ENCODE measurements at regions not wholly inside any gene's neighbourhood (a gene's known extent, or its start where the extent isn't known, plus 50 kb on each side); places are given as distances from the start of the nearest gene placed in this dataset.
"Not testable (repeated sequence)": the region's sequence is repeated elsewhere in the genome, so short reads cannot be mapped to it uniquely, and the experiment has no call there.

DNA sequence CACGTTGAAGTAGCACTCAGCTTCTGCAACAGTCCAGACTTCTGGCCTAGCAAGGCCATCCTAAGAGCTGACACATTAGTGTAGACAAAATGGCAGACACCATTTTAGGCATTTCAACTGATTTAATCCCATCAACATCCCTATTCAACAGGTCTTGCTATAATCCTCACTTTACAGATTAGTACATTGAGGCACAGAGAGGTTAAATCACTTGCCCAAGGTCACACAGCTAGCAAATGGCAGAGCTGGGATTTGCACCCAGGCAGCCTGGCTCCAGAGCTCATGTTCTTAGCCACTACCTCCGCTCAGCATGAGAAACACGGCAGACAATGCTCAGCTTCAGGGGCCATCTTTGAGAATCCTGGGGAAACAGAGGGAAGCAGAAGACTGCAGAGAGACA, 107.9 kb upstream of the TRIM2 start:
- peaks cover 14% of the 10 kb centered on the region for H3K27me3 ChIP-seq (ENCODE audit: control insufficient read depth, insufficient read depth, low read length)
- H3K9me3 ChIP-seq (ENCODE audit: control insufficient read depth, insufficient read depth, low read length): no peaks in the 10 kb centered on the region
- TF ChIP-seq, protein P1, sequence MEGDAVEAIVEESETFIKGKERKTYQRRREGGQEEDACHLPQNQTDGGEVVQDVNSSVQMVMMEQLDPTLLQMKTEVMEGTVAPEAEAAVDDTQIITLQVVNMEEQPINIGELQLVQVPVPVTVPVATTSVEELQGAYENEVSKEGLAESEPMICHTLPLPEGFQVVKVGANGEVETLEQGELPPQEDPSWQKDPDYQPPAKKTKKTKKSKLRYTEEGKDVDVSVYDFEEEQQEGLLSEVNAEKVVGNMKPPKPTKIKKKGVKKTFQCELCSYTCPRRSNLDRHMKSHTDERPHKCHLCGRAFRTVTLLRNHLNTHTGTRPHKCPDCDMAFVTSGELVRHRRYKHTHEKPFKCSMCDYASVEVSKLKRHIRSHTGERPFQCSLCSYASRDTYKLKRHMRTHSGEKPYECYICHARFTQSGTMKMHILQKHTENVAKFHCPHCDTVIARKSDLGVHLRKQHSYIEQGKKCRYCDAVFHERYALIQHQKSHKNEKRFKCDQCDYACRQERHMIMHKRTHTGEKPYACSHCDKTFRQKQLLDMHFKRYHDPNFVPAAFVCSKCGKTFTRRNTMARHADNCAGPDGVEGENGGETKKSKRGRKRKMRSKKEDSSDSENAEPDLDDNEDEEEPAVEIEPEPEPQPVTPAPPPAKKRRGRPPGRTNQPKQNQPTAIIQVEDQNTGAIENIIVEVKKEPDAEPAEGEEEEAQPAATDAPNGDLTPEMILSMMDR (IDR thresholded peaks at IDR 0.05; ENCODE audit: low read depth, low read length): no peak
- POLR2A ChIA-PET: no interaction called here
- H3K4me3 ChIP-seq (ENCODE audit: low read depth, low read length): no peak overlapping the region
- CTCF ChIA-PET: interaction anchor here (0.5 to 6.5 kb wide), 5 partner anchors 9 to 249 kb away, joined by 3 to 70 read pairs (median 7); no protein-coding TSS in a partner anchor
- DNase-seq (ENCODE audit: low read depth, low spot score): no peak
- H3K27ac ChIP-seq (ENCODE audit: low read depth, low read length): no peak overlapping the region

DNA sequence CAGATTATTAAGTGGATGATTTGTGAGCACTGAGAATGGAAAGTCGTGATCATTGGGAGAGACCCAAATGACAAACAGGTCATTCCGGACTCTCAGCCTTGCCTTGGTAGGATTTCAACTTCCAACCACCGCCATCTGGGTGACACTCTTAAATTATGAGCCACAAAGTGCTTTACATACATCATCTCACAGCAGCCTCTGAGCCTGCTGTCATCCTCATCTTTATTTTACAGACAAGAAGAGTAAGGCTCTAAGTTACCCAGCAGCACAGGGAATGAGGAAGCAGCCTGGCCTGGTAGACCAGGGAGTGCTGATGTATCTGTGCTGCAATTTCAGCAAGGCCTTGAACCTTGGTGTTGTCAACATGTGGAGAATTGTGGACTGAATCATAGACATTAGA, 105.8 kb upstream of the TRIM2 start:
- H3K27ac ChIP-seq (ENCODE audit: low read depth, low read length): no peak overlapping the region
- DNase-seq (ENCODE audit: low read depth, low spot score): no peak
- POLR2A ChIA-PET: no interaction called here
- TF ChIP-seq, protein P1 (IDR thresholded peaks at IDR 0.05; ENCODE audit: low read depth, low read length): no peak
- H3K27me3 ChIP-seq (ENCODE audit: control insufficient read depth, insufficient read depth, low read length): peaks cover 14% of the 10 kb centered on the region
- CTCF ChIA-PET: interaction anchor here (0.6 to 6.5 kb wide), 2 partner anchors 14 to 234 kb away, joined by 3 to 70 read pairs; no protein-coding TSS in a partner anchor
- H3K9me3 ChIP-seq (ENCODE audit: control insufficient read depth, insufficient read depth, low read length): no peaks in the 10 kb centered on the region
- no peak overlapping the region for H3K4me3 ChIP-seq (ENCODE audit: low read depth, low read length)

DNA sequence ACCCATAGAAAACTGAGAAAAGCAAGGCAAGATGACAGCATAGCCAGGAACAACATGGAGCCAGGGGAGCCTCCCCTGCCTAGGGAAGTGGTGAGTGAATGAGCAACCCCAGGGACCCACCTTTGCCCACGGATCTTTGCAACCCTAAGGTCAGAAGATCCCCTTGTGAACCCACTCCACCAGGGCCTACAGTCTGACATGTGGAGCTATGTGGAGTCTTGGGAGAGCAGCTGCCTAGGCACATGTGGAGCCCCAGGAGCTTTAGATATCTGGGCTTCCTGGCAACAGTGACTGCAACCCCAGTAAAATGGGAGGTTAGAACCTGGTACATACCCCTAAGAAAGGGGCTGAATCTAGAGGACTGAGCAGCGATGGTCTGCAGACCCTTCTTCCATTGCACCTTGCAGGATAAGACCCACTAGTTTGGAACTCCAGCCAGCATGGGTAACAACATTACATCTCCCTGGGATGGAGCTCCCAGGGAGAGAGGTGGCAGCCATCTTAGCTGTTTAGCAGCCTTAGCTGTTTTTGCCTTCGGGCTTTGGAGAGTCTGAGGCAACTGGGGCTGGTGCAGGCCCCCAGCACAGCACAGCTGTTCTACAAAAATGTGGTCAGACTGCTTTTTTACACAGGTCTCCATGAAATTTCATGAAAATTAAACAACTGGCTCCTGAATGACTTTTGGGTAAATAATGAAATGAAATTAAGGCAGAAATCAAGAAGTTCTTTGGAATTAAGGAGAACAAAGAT, 104.7 kb upstream of the TRIM2 start:
- ChIA-PET POLR2A (no interaction called here), CTCF (interaction anchor here (0.6 to 2.1 kb wide), 5 partner anchors 14 to 253 kb away, joined by 3 to 7 read pairs (median 3); no protein-coding TSS in a partner anchor)
- H3K9me3 ChIP-seq (ENCODE audit: control insufficient read depth, insufficient read depth, low read length): no peaks in the 10 kb centered on the region
- peaks cover 13% of the 10 kb centered on the region for H3K27me3 ChIP-seq (ENCODE audit: control insufficient read depth, insufficient read depth, low read length)
- TF ChIP-seq, protein P1 (IDR thresholded peaks at IDR 0.05; ENCODE audit: low read depth, low read length): no peak
- DNase-seq (ENCODE audit: low read depth, low spot score): no peak
- H3K27ac ChIP-seq (ENCODE audit: low read depth, low read length): no peak overlapping the region
- H3K4me3 ChIP-seq (ENCODE audit: low read depth, low read length): no peak overlapping the region

DNA sequence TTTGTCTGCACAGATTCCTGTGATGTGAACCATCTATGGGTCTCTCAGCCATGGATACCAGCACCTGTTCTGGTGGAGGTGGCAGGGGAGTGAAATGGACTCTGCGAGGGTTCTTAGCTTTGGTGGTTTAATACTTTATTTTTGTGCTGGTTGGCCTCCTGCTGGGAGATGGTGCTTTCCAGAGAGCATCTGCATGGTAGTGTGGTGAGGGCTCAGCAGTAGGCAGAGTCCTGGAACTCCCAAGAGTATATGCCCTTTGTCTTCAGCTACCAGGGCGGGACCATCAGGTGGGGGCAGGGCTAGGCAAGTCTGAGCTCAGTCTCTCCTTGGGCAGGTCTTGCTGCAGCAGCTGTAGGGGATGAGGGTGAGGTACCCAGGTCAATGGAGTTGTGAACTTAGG, 97.5 kb upstream of the TRIM2 start:
- H3K4me3 ChIP-seq (ENCODE audit: low read depth, low read length); H3K9me3 ChIP-seq (ENCODE audit: control insufficient read depth, insufficient read depth, low read length); POLR2A ChIA-PET; H3K27ac ChIP-seq (ENCODE audit: low read depth, low read length); DNase-seq (ENCODE audit: low read depth, low spot score): not testable (repeated sequence)
- H3K27me3 ChIP-seq (ENCODE audit: control insufficient read depth, insufficient read depth, low read length): peaks cover 15% of the 10 kb centered on the region
- CTCF ChIA-PET: interaction anchor here (1.8 to 2.0 kb wide), 2 partner anchors 21 kb away, joined by 7 to 8 read pairs; no protein-coding TSS in a partner anchor

DNA sequence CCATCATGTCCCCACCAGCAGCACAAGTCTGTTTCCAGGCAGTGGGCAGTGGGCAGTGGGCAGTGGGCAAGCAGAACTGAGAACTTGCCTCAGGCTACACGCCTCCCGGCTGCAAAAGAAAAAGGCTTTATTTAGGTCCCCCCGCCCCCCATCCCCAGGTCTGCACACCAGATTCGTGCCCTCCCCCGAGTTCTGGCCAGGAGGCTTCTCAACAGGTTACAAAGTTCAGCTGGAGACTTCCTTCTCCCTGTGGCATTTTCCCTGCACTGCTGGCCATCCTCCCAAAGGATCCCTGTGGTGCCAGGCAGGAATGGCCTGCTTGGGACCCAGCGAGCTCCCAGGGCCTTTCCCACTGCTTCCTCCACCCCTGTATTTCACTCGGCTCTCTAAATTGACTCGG, 97.0 kb upstream of the TRIM2 start:
- Histone ChIP-seq H3K27me3 (ENCODE audit: control insufficient read depth, insufficient read depth, low read length) (peaks cover 20% of the 10 kb centered on the region), H3K27ac (ENCODE audit: low read depth, low read length) (no peak overlapping the region), H3K9me3 (ENCODE audit: control insufficient read depth, insufficient read depth, low read length) (peaks cover 2% of the 10 kb centered on the region), H3K4me3 (ENCODE audit: low read depth, low read length) (no peak overlapping the region)
- CTCF ChIA-PET: interaction anchor here (0.6 to 2.0 kb wide), 2 partner anchors 22 to 606 kb away, joined by 3 to 8 read pairs; no protein-coding TSS in a partner anchor
- POLR2A ChIA-PET: no interaction called here
- DNase-seq (ENCODE audit: low read depth, low spot score): no peak
- TF ChIP-seq, protein P1 (IDR thresholded peaks at IDR 0.05; ENCODE audit: low read depth, low read length): no peak
